Karpas-422 (cell line): ENCODE measurements at regions not wholly inside any gene's neighbourhood (a gene's known extent, or its start where the extent isn't known, plus 50 kb on each side); places are given as distances from the start of the nearest gene placed in this dataset.

Experiments used
- DNase-seq: peaks from one replicate; pipeline ENCODE4 v3.0.0-alpha.2; 2015
- H2AFZ ChIP-seq: fragments of 200-600 bp; sonication (generic); 2 replicates; pipeline ENCODE4 v1.6.1; 2014; ENCODE audit warnings: antibody characterized with exemption, low read length, mixed read lengths
- H3K27ac ChIP-seq: fragments of 200-600 bp; sonication (generic); 2 replicates; pipeline ENCODE4 v1.5.1; 2014; ENCODE audit warnings: mild to moderate bottlenecking, low read length, moderate library complexity
- H3K27me3 ChIP-seq: fragments of 200-600 bp; sonication (generic); 2 replicates; pipeline ENCODE4 v1.6.1; 2014; ENCODE audit warnings: low read length, mixed read lengths
- H3K36me3 ChIP-seq: fragments of 200-600 bp; sonication (generic); 2 replicates; pipeline ENCODE4 v1.6.1; 2014; ENCODE audit warnings: low read length, mixed read lengths; ENCODE audit not compliant: insufficient read depth
- H3K4me1 ChIP-seq: fragments of 200-600 bp; sonication (generic); 2 replicates; pipeline ENCODE4 v1.6.1; 2014; ENCODE audit warnings: mild to moderate bottlenecking, low read length, mixed read lengths
- H3K4me2 ChIP-seq: fragments of 200-600 bp; sonication (generic); 2 replicates; pipeline ENCODE4 v1.6.1; 2014; ENCODE audit warnings: low read length, low read depth, mild to moderate bottlenecking; ENCODE audit not compliant: poor library complexity, severe bottlenecking
- H3K4me3 ChIP-seq: fragments of 200-600 bp; sonication (generic); 2 replicates; pipeline ENCODE4 v1.5.1; 2014; ENCODE audit warnings: mild to moderate bottlenecking, antibody characterized with exemption, low read length, mixed read lengths
- H3K79me2 ChIP-seq: fragments of 200-600 bp; sonication (generic); 2 replicates; pipeline ENCODE4 v1.6.1; 2014; ENCODE audit warnings: mild to moderate bottlenecking, low read length, mixed read lengths
- H3K9ac ChIP-seq: fragments of 200-600 bp; sonication (generic); 2 replicates; pipeline ENCODE4 v1.6.0; 2014; ENCODE audit warnings: low read length
- H3K9me2 ChIP-seq: fragments of 200-600 bp; sonication (generic), shearing (Covaris generic); replicated peaks from 2 replicates; pipeline ENCODE4 v1.6.0; 2014; ENCODE audit warnings: mild to moderate bottlenecking, low read length, moderate library complexity; ENCODE audit not compliant: insufficient read depth
- H3K9me3 ChIP-seq: fragments of 300-700, 200-600 bp; sonication (generic); 2 replicates; pipeline ENCODE4 v1.6.1; 2014; ENCODE audit warnings: low read length, mixed read lengths
- H4K20me1 ChIP-seq: fragments of 200-600 bp; sonication (generic); 2 replicates; pipeline ENCODE4 v1.6.1; 2014; ENCODE audit warnings: mild to moderate bottlenecking, antibody characterized with exemption, low read length, low read depth; ENCODE audit not compliant: insufficient read depth

- H3K79me2 ChIP-seq: no peaks in the 10 kb centered on the region
- peak overlapping the region; percentile 37 for H3K4me2 ChIP-seq
- peaks cover 68% of the 10 kb centered on the region for H3K4me1 ChIP-seq
- no peaks in the 10 kb centered on the region for H3K9me3 ChIP-seq
- H3K4me3 ChIP-seq: no peak overlapping the region
- H3K36me3 ChIP-seq: no peaks in the 10 kb centered on the region
- H3K27me3 ChIP-seq: no peaks in the 10 kb centered on the region
- no peaks in the 10 kb centered on the region for H4K20me1 ChIP-seq
- H2AFZ ChIP-seq: no peak overlapping the region
- peak overlapping the region; percentile 58 for H3K9ac ChIP-seq
- H3K27ac ChIP-seq: peak overlapping the region; percentile 82
- peak; percentile 74 for DNase-seq
- no peaks in the 10 kb centered on the region for H3K9me2 ChIP-seq
Measured at GRCh38 chr1:36643371-36644270, 160.9 kb upstream of the CSF3R start.

GRCh38 chr1:36642802-36643201, 160.1 kb upstream of the CSF3R start:
- H3K79me2 ChIP-seq: no peaks in the 10 kb centered on the region
- H3K9ac ChIP-seq: peak overlapping the region; percentile 58

GRCh38 chr1:36641776-36642175, 159.1 kb upstream of the CSF3R start:
- Histone ChIP-seq H3K36me3 (no peaks in the 10 kb centered on the region), H3K9me2 (no peaks in the 10 kb centered on the region), H3K4me3 (no peak overlapping the region), H3K9me3 (no peaks in the 10 kb centered on the region), H4K20me1 (no peaks in the 10 kb centered on the region), H3K27me3 (no peaks in the 10 kb centered on the region), H3K79me2 (no peaks in the 10 kb centered on the region), H3K27ac (no peak overlapping the region), H3K4me1 (peaks cover 50% of the 10 kb centered on the region), H3K4me2 (no peak overlapping the region), H3K9ac (no peak overlapping the region), H2AFZ (no peak overlapping the region)
- DNase-seq: no peak

More at GRCh38 chr1:36642802-36643201, 160.1 kb upstream of the CSF3R start:
- no peak overlapping the region for H2AFZ ChIP-seq
- H3K9me2 ChIP-seq: no peaks in the 10 kb centered on the region
- peak overlapping the region; percentile 82 for H3K27ac ChIP-seq
- H3K9me3 ChIP-seq: no peaks in the 10 kb centered on the region
- no peaks in the 10 kb centered on the region for H3K27me3 ChIP-seq
- H3K36me3 ChIP-seq: no peaks in the 10 kb centered on the region
- peak overlapping the region; percentile 37 for H3K4me2 ChIP-seq
- H3K4me1 ChIP-seq: peaks cover 60% of the 10 kb centered on the region
- no peak for DNase-seq
- no peak overlapping the region for H3K4me3 ChIP-seq
- H4K20me1 ChIP-seq: no peaks in the 10 kb centered on the region

DNA sequence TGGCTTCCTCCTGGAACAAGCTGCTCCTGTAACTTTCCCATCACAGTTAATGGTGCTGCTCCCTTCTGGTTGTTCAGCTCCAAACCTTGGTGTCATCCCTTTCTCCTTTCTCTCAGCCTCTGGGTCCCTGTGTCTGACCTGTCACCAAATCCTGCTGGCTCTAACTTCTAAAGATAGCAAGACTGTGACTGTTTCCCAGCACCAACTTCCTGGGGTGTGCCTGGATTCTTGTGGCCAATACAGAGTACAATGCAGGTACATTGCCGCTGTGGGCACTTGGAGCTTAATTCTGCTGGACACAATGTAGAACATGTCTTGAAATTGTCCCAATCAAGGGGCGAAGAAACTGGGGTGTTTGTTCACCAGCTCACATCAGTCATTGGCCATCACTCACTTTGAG, 156.7 kb upstream of the CSF3R start:
- H3K4me3 ChIP-seq: no peak overlapping the region
- H4K20me1 ChIP-seq: no peaks in the 10 kb centered on the region
- H3K9ac ChIP-seq: no peak overlapping the region
- H3K27me3 ChIP-seq: no peaks in the 10 kb centered on the region
- H3K4me1 ChIP-seq: peaks cover 27% of the 10 kb centered on the region
- no peaks in the 10 kb centered on the region for H3K36me3 ChIP-seq
- H3K27ac ChIP-seq: no peak overlapping the region
- H2AFZ ChIP-seq: no peak overlapping the region
- H3K9me2 ChIP-seq: no peaks in the 10 kb centered on the region
- no peaks in the 10 kb centered on the region for H3K79me2 ChIP-seq
- no peak for DNase-seq
- H3K4me2 ChIP-seq: no peak overlapping the region
- no peaks in the 10 kb centered on the region for H3K9me3 ChIP-seq

- no peak for DNase-seq
- Histone ChIP-seq H3K79me2 (no peaks in the 10 kb centered on the region), H2AFZ (no peak overlapping the region), H3K27ac (no peak overlapping the region), H3K9me2 (no peaks in the 10 kb centered on the region), H3K9ac (no peak overlapping the region), H3K4me3 (no peak overlapping the region), H3K27me3 (no peaks in the 10 kb centered on the region), H4K20me1 (no peaks in the 10 kb centered on the region), H3K4me2 (no peak overlapping the region), H3K36me3 (no peaks in the 10 kb centered on the region), H3K4me1 (peaks cover 20% of the 10 kb centered on the region), H3K9me3 (no peaks in the 10 kb centered on the region)
Measured at GRCh38 chr1:36638268-36638667, 155.6 kb upstream of the CSF3R start.

DNA sequence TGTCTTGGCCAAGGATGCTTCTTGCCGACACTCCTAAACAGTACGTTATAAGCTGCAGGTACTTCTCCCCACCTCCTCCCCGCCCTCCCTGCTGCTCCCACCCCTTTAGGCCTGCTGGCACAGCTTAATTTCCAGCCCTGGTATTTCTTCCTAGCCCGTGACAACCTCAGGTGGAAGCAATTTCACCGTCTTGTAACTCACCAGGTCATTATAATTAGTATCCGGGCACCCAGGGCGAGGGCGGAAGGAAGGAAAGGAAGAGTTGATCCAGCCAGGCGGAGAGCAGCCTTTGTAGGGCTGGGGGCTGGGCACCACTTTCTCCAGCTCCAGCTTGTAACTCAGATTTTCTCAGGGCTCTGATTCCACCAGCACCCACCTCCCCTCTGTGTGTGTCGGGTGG, 153.5 kb upstream of the CSF3R start:
- H3K9me3 ChIP-seq: no peaks in the 10 kb centered on the region
- H3K9me2 ChIP-seq: no peaks in the 10 kb centered on the region
- DNase-seq: no peak
- H3K79me2 ChIP-seq: no peaks in the 10 kb centered on the region
- H4K20me1 ChIP-seq: no peaks in the 10 kb centered on the region
- no peak overlapping the region for H3K27ac ChIP-seq
- H3K4me3 ChIP-seq: no peak overlapping the region
- H3K27me3 ChIP-seq: no peaks in the 10 kb centered on the region
- H3K4me2 ChIP-seq: no peak overlapping the region
- H3K36me3 ChIP-seq: no peaks in the 10 kb centered on the region
- H3K9ac ChIP-seq: no peak overlapping the region
- H3K4me1 ChIP-seq: peaks cover 5% of the 10 kb centered on the region; the same call in 1 of the 2 replicates
- no peak overlapping the region for H2AFZ ChIP-seq

GRCh38 chr1:36635284-36635683, 152.6 kb upstream of the CSF3R start:
- Histone ChIP-seq H3K36me3 (no peaks in the 10 kb centered on the region), H3K9me2 (no peaks in the 10 kb centered on the region), H3K79me2 (no peaks in the 10 kb centered on the region), H3K4me3 (no peak overlapping the region), H3K27me3 (no peaks in the 10 kb centered on the region), H3K27ac (no peak overlapping the region), H3K9ac (no peak overlapping the region), H4K20me1 (no peaks in the 10 kb centered on the region), H2AFZ (no peak overlapping the region), H3K4me1 (peaks cover 5% of the 10 kb centered on the region; the same call in 1 of the 2 replicates), H3K4me2 (no peak overlapping the region), H3K9me3 (no peaks in the 10 kb centered on the region)
- no peak for DNase-seq

DNA sequence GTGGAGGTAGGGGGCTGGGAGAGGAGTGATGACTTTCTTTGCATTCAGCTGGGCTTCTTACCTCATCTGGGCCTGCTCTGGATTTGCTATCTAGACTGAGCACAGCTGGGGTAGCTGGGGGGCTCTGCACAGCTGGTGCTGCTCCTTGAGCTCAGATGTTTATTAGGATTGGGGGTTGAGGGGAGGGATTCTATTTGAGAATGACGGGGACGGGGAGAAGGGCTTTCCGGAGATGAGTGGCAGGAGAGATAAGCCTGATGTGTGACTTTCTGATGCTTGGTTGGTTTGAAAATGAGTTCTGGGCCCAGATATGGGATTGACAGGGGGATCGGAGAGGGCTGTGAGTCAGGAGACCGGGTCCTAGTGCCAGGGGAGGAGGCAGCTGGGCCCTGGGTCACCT, 146.1 kb upstream of the CSF3R start:
- H3K36me3 ChIP-seq: no peaks in the 10 kb centered on the region
- no peaks in the 10 kb centered on the region for H3K79me2 ChIP-seq
- no peaks in the 10 kb centered on the region for H4K20me1 ChIP-seq
- H3K27me3 ChIP-seq: no peaks in the 10 kb centered on the region
- H3K9ac ChIP-seq: no peak overlapping the region
- H3K4me1 ChIP-seq: peaks cover 39% of the 10 kb centered on the region
- H3K4me3 ChIP-seq: no peak overlapping the region
- H3K9me2 ChIP-seq: no peaks in the 10 kb centered on the region
- no peak overlapping the region for H3K4me2 ChIP-seq
- peak overlapping the region; percentile 16 for H3K27ac ChIP-seq
- H3K9me3 ChIP-seq: no peaks in the 10 kb centered on the region
- no peak overlapping the region for H2AFZ ChIP-seq
- DNase-seq: no peak
